ENCODE measurements at regions not wholly inside any gene's neighbourhood (a gene's known extent, or its start where the extent isn't known, plus 50 kb on each side); places are given as distances from the start of the nearest gene placed in this dataset.

GRCh38 chr5:158164296-158165047 is 305.5 kb upstream of the CLINT1 start:
- intact Hi-C loops (cut with micrococcal nuclease; ENCODE audit: unreplicated experiment): no loop called here
- ChIA-PET SMC1A (ENCODE audit: uncharacterized antibody, unreplicated experiment) (no interaction called here), CTCF (no interaction called here), RAD21 (ENCODE audit: unreplicated experiment) (no interaction called here), POLR2A (no interaction called here)
- Histone ChIP-seq H3K9ac (ENCODE audit: control insufficient read depth, insufficient read depth, low read length) (no peak overlapping the region), H3K4me1 (ENCODE audit: control insufficient read depth, insufficient read depth, low read length) (no peaks in the 10 kb centered on the region), H3K9me3 (replicated peaks; ENCODE audit: control insufficient read depth, insufficient read depth, low read length) (no peaks in the 10 kb centered on the region), H3K4me2 (ENCODE audit: control insufficient read depth, insufficient read depth) (no peak overlapping the region), H2AFZ (ENCODE audit: control insufficient read depth, low read depth, low read length) (no peak overlapping the region), H4K20me1 (ENCODE audit: control insufficient read depth, insufficient read depth) (no peaks in the 10 kb centered on the region), H3K36me3 (ENCODE audit: control insufficient read depth in 2 of 2, insufficient read depth in 2 of 2, low read length in 1 of 2) (no peaks in the 10 kb centered on the region; a peak in 1 of 4 replicates), H3K27me3 (replicated peaks in 1 of 2; ENCODE audit: control insufficient read depth in 2 of 2, insufficient read depth in 2 of 2, low read length in 1 of 2) (peaks cover 2% of the 10 kb centered on the region in 2 experiments; a peak in 2 of 4 replicates), H3K79me2 (ENCODE audit: control insufficient read depth, insufficient read depth, low read length) (no peaks in the 10 kb centered on the region), H3K27ac (ENCODE audit: control insufficient read depth, insufficient read depth) (no peak overlapping the region), H3K4me3 (no peak overlapping the region)
- WGBS (ENCODE audit: insufficient coverage, insufficient replicate concordance, low lambda C conversion rate, missing lambda C conversion rate): 30% methylated on average over 4 of the region's 4 CpGs
- no peak for ATAC-seq
- in situ Hi-C loops (cut with MboI): loop anchor here (10.0 kb wide), 1 partner anchor 970 kb away; no protein-coding TSS in a partner anchor
- no peak for DNase-seq (ENCODE audit: low read depth, low spot score)
- no peak for FAIRE-seq
- BruUV-seq (replicated peaks): no TSS peak
- TF ChIP-seq CEBPZ (IDR thresholded peaks at IDR 0.05; ENCODE audit: low read depth, low read length) (no peak), POLR2AphosphoS5 (IDR thresholded peaks at IDR 0.05; ENCODE audit: low read length) (no peak), STAT3 (IDR thresholded peaks at IDR 0.05; ENCODE audit: low read depth, low read length) (no peak), BHLHE40 (IDR thresholded peaks at IDR 0.05; ENCODE audit: borderline replicate concordance in 1 of 2, low read depth in 2 of 2, low read length in 1 of 2) (no peak), HDAC6 (IDR thresholded peaks at IDR 0.05; ENCODE audit: unreplicated experiment) (no peak), NFXL1 (IDR thresholded peaks at IDR 0.05; ENCODE audit: borderline replicate concordance) (no peak), SMAD1 (IDR thresholded peaks at IDR 0.05; ENCODE audit: low read depth, partially characterized antibody) (no peak), NKRF (conservative IDR thresholded peaks at IDR 0.05) (no peak), PRDM15 (CRISPR knock-in tag; IDR thresholded peaks at IDR 0.05) (no peak), ZNF274 (IDR thresholded peaks at IDR 0.05; ENCODE audit: insufficient read depth, insufficient read length) (no peak), SUPT20H (IDR thresholded peaks at IDR 0.05; ENCODE audit: borderline replicate concordance, control insufficient read depth, low read depth, low read length) (no peak), FOXM1 (IDR thresholded peaks at IDR 0.05; ENCODE audit: low read depth, low read length) (no peak), CBX5 (IDR thresholded peaks at IDR 0.05; ENCODE audit: low read depth) (no peak), GATAD2B (conservative IDR thresholded peaks at IDR 0.05; ENCODE audit: low read depth) (no peak), LARP7 (IDR thresholded peaks at IDR 0.05) (no peak)
